NCI-H1930 (cell line): ENCODE measurements at regions not wholly inside any gene's neighbourhood (a gene's known extent, or its start where the extent isn't known, plus 50 kb on each side); places are given as distances from the start of the nearest gene placed in this dataset.

ENCODE experiments used
- DNase-seq, 2 experiments: peaks; one replicate each; lab custom pipeline; 2025; lab: John Stamatoyannopoulos, UW

DNA sequence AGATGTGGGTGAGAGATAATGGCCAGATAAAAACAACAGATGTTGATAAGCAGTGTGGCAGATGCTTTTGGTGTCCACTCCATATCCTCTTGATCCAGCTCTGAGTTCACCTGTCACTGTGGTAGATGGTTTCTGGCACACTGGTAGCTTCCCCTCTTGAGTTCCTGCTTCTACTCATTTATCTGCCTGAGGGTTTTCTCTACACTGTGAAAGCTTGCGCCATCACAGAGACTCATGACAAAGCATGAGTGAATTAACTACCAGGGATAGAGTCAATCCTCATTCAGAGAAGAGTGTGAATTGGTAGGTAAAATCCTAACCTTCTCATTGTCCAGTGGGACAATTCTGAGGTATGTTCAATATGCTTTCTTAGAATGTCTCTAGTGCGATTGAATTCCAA is 50.0 kb upstream of the ARHGEF26 start:
- DNase-seq: no peak
